Umbilical cord (tissue), 1 donor: ENCODE measurements at regions not wholly inside any gene's neighbourhood (a gene's known extent, or its start where the extent isn't known, plus 50 kb on each side); places are given as distances from the start of the nearest gene placed in this dataset.

Source experiments
- DNase-seq: peaks from one replicate; pipeline ENCODE4 v3.0.0-alpha.2; 2015; ENCODE audit warnings: low spot score

GRCh38 chr7:116145245-116145852 is 65.0 kb upstream of the TES start:
- no peak for DNase-seq

- DNase-seq = no peak
Measured at GRCh38 chr7:116148108-116148507, 62.2 kb upstream of the TES start.

DNA sequence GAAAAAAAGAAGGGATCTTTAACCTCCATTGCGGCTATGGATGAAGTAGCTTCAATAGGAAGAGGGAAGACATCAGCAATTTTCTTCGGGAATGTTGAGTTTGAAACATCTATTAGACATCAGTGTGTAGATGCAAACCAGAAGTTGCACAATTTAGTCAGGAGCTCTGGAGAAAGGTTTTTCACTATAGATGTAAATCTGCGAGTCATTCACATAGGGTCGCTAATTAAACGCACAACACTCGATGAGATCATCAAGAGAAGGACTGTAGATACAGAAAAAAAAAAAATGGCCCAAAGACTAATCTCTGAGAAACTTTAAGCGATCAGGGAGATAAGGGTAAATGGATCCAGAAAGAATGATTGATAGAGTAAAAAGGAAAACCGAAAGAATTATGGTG is 61.7 kb upstream of the TES start:
- DNase-seq = no peak

DNA sequence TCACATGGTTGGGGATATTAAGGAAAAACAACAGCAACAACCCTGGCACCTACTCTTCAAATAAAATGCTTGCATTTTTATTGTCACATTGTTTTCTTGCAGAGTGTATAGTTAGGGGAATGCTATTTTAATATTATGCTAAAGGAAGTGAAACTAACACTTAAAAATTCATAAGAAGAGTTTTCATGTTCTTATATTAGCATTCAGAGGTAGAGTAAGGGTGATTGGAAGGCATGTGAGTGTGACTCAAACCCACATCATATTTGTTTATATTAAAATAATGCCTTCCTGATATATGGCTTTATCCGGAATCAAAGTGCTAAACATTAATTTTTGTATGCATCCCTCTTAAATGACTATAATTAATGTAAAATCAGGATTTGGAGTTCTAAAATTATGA is 59.8 kb upstream of the TES start:
- no peak for DNase-seq

- DNase-seq = no peak
Measured at GRCh38 chr7:116152276-116152675, 58.1 kb upstream of the TES start.

DNA sequence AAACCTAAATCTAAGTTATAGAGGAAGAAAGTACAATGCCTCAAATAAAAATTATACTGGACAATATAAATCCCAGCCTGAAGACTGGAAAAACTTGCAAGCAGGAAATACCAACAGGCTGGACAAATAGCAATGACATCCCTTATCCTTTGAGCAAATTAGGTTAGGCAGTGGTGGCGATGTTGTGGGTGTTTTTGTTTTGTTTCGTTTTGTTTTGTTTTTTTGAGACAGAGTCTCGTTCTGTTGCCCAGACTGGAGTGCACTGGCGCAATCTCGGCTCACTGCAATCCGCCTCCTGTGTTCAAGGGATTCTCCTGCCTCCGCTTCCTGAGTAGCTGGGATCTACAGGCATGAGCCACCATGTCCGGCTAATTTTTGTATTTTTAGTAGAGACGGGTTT is 57.3 kb upstream of the TES start:
- no peak for DNase-seq

DNA sequence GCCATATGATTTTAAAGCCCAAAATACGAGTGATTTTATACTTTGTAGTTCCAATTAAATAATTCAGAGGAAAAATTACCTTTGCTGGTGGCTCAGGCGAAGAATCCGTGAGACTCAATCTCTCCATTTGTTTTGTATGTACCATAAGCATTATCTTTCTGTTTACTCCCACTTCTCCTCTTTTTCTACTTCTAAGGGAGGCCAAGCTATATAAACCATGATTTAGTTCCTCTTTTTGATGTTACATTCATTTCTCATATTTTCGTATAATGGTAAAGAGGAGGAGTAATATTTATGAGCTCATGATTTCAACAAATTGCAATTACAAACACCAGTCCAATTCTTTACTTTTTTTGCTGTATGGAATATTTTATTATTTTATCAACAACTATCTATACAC is 50.6 kb upstream of the TES start:
- no peak for DNase-seq
